H1 (cell line): ENCODE measurements at regions not wholly inside any gene's neighbourhood (a gene's known extent, or its start where the extent isn't known, plus 50 kb on each side); places are given as distances from the start of the nearest gene placed in this dataset.

Experiments
- CREB1 ChIP-seq: IDR thresholded peaks from 2 replicates; pipeline ENCODE4 v1.6.1; 2012; ENCODE audit warnings: inconsistent platforms
- TCF12 ChIP-seq: IDR thresholded peaks from 2 replicates; pipeline ENCODE4 v1.6.1; 2011; ENCODE audit warnings: low read depth, mild to moderate bottlenecking, low read length
- TF ChIP-seq, protein P1 (sequence below): fragments of 300-600 bp; sonication (generic); IDR thresholded peaks from 2 replicates; pipeline ENCODE4 v1.7.1; 2012; ENCODE audit warnings: low read length, moderate library complexity, mild to moderate bottlenecking, inconsistent platforms; ENCODE audit not compliant: insufficient replicate concordance
- TF ChIP-seq, protein P2 (sequence below): IDR thresholded peaks from 2 replicates; pipeline ENCODE4 v1.6.1; 2012; ENCODE audit warnings: low read length, inconsistent platforms

DNA sequence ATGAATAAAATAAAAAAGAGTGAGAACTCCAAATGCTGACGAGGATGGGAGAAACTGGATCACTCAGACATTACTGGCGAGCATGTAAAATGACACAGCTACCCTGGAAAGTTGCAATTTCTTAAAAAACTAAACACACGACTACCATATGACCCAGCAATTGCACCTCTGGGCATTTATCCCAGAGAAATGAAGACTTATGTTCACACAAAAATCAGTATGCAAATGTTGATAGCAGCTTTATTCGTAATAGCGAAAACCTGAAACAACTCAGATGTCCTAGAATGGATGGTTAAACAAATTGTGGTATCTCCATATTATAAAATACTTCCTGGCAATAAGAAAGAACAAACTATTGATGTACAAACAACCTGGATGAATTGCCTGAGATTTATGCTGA is 357.2 kb upstream of the ASIC2 start (continued):
- TF ChIP-seq, protein P1, sequence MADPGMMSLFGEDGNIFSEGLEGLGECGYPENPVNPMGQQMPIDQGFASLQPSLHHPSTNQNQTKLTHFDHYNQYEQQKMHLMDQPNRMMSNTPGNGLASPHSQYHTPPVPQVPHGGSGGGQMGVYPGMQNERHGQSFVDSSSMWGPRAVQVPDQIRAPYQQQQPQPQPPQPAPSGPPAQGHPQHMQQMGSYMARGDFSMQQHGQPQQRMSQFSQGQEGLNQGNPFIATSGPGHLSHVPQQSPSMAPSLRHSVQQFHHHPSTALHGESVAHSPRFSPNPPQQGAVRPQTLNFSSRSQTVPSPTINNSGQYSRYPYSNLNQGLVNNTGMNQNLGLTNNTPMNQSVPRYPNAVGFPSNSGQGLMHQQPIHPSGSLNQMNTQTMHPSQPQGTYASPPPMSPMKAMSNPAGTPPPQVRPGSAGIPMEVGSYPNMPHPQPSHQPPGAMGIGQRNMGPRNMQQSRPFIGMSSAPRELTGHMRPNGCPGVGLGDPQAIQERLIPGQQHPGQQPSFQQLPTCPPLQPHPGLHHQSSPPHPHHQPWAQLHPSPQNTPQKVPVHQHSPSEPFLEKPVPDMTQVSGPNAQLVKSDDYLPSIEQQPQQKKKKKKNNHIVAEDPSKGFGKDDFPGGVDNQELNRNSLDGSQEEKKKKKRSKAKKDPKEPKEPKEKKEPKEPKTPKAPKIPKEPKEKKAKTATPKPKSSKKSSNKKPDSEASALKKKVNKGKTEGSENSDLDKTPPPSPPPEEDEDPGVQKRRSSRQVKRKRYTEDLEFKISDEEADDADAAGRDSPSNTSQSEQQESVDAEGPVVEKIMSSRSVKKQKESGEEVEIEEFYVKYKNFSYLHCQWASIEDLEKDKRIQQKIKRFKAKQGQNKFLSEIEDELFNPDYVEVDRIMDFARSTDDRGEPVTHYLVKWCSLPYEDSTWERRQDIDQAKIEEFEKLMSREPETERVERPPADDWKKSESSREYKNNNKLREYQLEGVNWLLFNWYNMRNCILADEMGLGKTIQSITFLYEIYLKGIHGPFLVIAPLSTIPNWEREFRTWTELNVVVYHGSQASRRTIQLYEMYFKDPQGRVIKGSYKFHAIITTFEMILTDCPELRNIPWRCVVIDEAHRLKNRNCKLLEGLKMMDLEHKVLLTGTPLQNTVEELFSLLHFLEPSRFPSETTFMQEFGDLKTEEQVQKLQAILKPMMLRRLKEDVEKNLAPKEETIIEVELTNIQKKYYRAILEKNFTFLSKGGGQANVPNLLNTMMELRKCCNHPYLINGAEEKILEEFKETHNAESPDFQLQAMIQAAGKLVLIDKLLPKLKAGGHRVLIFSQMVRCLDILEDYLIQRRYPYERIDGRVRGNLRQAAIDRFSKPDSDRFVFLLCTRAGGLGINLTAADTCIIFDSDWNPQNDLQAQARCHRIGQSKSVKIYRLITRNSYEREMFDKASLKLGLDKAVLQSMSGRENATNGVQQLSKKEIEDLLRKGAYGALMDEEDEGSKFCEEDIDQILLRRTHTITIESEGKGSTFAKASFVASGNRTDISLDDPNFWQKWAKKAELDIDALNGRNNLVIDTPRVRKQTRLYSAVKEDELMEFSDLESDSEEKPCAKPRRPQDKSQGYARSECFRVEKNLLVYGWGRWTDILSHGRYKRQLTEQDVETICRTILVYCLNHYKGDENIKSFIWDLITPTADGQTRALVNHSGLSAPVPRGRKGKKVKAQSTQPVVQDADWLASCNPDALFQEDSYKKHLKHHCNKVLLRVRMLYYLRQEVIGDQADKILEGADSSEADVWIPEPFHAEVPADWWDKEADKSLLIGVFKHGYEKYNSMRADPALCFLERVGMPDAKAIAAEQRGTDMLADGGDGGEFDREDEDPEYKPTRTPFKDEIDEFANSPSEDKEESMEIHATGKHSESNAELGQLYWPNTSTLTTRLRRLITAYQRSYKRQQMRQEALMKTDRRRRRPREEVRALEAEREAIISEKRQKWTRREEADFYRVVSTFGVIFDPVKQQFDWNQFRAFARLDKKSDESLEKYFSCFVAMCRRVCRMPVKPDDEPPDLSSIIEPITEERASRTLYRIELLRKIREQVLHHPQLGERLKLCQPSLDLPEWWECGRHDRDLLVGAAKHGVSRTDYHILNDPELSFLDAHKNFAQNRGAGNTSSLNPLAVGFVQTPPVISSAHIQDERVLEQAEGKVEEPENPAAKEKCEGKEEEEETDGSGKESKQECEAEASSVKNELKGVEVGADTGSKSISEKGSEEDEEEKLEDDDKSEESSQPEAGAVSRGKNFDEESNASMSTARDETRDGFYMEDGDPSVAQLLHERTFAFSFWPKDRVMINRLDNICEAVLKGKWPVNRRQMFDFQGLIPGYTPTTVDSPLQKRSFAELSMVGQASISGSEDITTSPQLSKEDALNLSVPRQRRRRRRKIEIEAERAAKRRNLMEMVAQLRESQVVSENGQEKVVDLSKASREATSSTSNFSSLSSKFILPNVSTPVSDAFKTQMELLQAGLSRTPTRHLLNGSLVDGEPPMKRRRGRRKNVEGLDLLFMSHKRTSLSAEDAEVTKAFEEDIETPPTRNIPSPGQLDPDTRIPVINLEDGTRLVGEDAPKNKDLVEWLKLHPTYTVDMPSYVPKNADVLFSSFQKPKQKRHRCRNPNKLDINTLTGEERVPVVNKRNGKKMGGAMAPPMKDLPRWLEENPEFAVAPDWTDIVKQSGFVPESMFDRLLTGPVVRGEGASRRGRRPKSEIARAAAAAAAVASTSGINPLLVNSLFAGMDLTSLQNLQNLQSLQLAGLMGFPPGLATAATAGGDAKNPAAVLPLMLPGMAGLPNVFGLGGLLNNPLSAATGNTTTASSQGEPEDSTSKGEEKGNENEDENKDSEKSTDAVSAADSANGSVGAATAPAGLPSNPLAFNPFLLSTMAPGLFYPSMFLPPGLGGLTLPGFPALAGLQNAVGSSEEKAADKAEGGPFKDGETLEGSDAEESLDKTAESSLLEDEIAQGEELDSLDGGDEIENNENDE = no peak
- no peak for TF ChIP-seq TCF12
- TF ChIP-seq, protein P2, sequence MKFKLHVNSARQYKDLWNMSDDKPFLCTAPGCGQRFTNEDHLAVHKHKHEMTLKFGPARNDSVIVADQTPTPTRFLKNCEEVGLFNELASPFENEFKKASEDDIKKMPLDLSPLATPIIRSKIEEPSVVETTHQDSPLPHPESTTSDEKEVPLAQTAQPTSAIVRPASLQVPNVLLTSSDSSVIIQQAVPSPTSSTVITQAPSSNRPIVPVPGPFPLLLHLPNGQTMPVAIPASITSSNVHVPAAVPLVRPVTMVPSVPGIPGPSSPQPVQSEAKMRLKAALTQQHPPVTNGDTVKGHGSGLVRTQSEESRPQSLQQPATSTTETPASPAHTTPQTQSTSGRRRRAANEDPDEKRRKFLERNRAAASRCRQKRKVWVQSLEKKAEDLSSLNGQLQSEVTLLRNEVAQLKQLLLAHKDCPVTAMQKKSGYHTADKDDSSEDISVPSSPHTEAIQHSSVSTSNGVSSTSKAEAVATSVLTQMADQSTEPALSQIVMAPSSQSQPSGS = no peak
- TF ChIP-seq CREB1 = no peak
